HS-27A (cell line): ENCODE measurements at regions not wholly inside any gene's neighbourhood (a gene's known extent, or its start where the extent isn't known, plus 50 kb on each side); places are given as distances from the start of the nearest gene placed in this dataset.

ENCODE experiments used
- DNase-seq: peaks from one replicate; pipeline ENCODE4 v3.0.0-alpha.2; 2012; ENCODE audit warnings: low read depth, missing footprints

- no peak for DNase-seq
Measured at GRCh38 chr17:72525225-72526015, 404.6 kb downstream of the SOX9 start.

- DNase-seq, result no peak
Measured at GRCh38 chr17:72526769-72527168, 405.9 kb downstream of the SOX9 start.

GRCh38 chr17:72527789-72528188 is 407.0 kb downstream of the SOX9 start:
- DNase-seq, result no peak

GRCh38 chr17:72528683-72529082 is 407.9 kb downstream of the SOX9 start:
- DNase-seq, result no peak

GRCh38 chr17:72529386-72529785 is 408.6 kb downstream of the SOX9 start:
- no peak for DNase-seq

- no peak for DNase-seq
Measured at GRCh38 chr17:72530454-72530853, 409.6 kb downstream of the SOX9 start.

- no peak for DNase-seq
Measured at GRCh38 chr17:72531729-72532128, 410.9 kb downstream of the SOX9 start.

- no peak for DNase-seq
Measured at GRCh38 chr17:72534265-72534664, 413.4 kb downstream of the SOX9 start.

GRCh38 chr17:72534776-72535175 is 414.0 kb downstream of the SOX9 start:
- no peak for DNase-seq

GRCh38 chr17:72535346-72535745 is 414.5 kb downstream of the SOX9 start:
- no peak for DNase-seq

GRCh38 chr17:72535779-72536178 is 415.0 kb downstream of the SOX9 start:
- DNase-seq, result no peak

- no peak for DNase-seq
Measured at GRCh38 chr17:72536788-72537187, 416.0 kb downstream of the SOX9 start.

GRCh38 chr17:72538443-72538842 is 417.6 kb downstream of the SOX9 start:
- DNase-seq, result no peak

- DNase-seq, result no peak
Measured at GRCh38 chr17:72538901-72539352, 418.1 kb downstream of the SOX9 start.

- DNase-seq, result no peak
Measured at GRCh38 chr17:72539981-72540897, 419.4 kb downstream of the SOX9 start.

GRCh38 chr17:72542317-72542716 is 421.5 kb downstream of the SOX9 start:
- DNase-seq, result no peak

GRCh38 chr17:72545766-72546165 is 424.9 kb downstream of the SOX9 start:
- DNase-seq, result no peak

GRCh38 chr17:72553051-72553755 is 432.4 kb downstream of the SOX9 start:
- DNase-seq, result no peak

GRCh38 chr17:72554508-72554907 is 433.7 kb downstream of the SOX9 start:
- DNase-seq, result no peak

- DNase-seq, result no peak
Measured at GRCh38 chr17:72555052-72555451, 434.2 kb downstream of the SOX9 start.

GRCh38 chr17:72556944-72557826 is 436.4 kb downstream of the SOX9 start:
- DNase-seq, result no peak
